ENCODE measurements at regions not wholly inside any gene's neighbourhood (a gene's known extent, or its start where the extent isn't known, plus 50 kb on each side); places are given as distances from the start of the nearest gene placed in this dataset.

- no peaks in the 10 kb centered on the region for H3K27me3 ChIP-seq (replicated peaks; ENCODE audit: control insufficient read depth, insufficient read depth, low read length)
- TF ChIP-seq CTCF (IDR thresholded peaks at IDR 0.05; ENCODE audit: insufficient read depth, low read length, poor library complexity, severe bottlenecking) = no peak
- no peaks in the 10 kb centered on the region for H3K36me3 ChIP-seq (ENCODE audit: control insufficient read depth, insufficient read depth, low read length)
- DNase-seq (ENCODE audit: extremely low read depth, insufficient read length) = no peak
- no peak overlapping the region for H3K4me3 ChIP-seq (replicated peaks; ENCODE audit: low read depth, low read length)
Observed at GRCh38 chr15:35161694-35162093, 76.6 kb upstream of the NANOGP8 start.

DNA sequence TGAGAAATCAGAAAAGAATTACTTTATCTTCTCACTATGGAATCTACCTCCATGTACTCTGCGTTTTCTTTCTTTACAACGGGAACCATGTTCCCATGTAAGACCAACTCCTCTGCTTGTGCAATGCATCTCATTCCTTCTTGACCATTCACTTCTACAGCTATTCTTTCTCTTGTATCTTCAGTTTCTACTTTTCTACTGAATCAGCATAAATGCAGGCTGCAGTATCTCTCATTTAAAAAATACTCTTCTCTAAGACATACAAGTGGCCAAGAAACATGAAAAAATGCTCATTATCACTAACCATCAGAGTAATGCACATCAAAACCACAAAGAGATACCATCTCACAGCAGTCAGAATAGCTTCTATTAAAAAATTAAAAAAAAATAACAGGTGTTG, 74.1 kb upstream of the NANOGP8 start:
- no peak for TF ChIP-seq CTCF (IDR thresholded peaks at IDR 0.05; ENCODE audit: insufficient read depth, low read length, poor library complexity, severe bottlenecking)
- DNase-seq (ENCODE audit: extremely low read depth, insufficient read length) = no peak
- Histone ChIP-seq H3K27me3 (replicated peaks; ENCODE audit: control insufficient read depth, insufficient read depth, low read length) (no peaks in the 10 kb centered on the region), H3K4me3 (replicated peaks; ENCODE audit: low read depth, low read length) (no peak overlapping the region), H3K36me3 (ENCODE audit: control insufficient read depth, insufficient read depth, low read length) (no peaks in the 10 kb centered on the region)

DNA sequence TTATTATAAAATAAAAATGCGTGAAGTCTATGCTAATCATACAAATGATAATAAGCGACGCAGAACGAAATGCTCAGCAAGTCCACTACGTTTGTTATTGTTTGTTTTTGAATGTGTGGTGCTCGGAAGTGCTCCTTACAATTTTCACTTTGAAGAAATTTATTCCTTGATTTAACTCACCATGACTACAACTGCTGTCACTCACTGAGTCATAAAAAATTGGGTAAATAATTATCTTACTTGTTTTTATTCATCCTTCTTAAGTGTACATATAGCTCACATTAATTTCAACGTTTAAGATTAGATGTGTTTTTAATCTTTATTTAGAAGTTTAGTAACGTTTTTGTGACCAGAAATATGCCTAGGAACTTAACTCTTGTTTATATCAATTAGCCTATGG, 66.7 kb upstream of the NANOGP8 start:
- H3K4me3 ChIP-seq (replicated peaks; ENCODE audit: low read depth, low read length) = no peak overlapping the region
- TF ChIP-seq CTCF (IDR thresholded peaks at IDR 0.05; ENCODE audit: insufficient read depth, low read length, poor library complexity, severe bottlenecking) = no peak

DNA sequence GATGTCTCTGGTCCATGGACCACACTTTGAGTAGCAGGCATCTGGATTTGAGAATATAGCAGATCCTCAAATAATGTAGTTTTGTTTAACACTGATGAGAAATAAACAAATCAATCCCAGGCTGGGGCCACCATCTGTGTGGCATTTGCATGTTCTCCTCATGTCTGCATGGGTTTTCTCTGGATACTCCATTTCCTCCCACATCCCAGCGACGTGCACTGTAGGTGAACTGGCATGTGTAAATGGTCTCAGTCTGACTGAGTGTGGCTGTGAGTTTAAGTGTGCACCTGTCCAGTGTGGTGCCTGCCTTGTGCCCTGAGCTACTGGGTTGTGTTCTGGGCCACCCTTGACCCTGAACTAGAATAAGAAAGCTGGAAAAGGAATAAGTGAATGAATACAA, 66.3 kb upstream of the NANOGP8 start:
- Histone ChIP-seq H3K4me3 (replicated peaks; ENCODE audit: low read depth, low read length) (no peak overlapping the region), H3K27me3 (replicated peaks; ENCODE audit: control insufficient read depth, insufficient read depth, low read length) (no peaks in the 10 kb centered on the region), H3K36me3 (ENCODE audit: control insufficient read depth, insufficient read depth, low read length) (no peaks in the 10 kb centered on the region)
- DNase-seq (ENCODE audit: extremely low read depth, insufficient read length) = no peak
- TF ChIP-seq CTCF (IDR thresholded peaks at IDR 0.05; ENCODE audit: insufficient read depth, low read length, poor library complexity, severe bottlenecking) = no peak

More for the DNA sequence above, 66.7 kb upstream of the NANOGP8 start:
- Histone ChIP-seq H3K27me3 (replicated peaks; ENCODE audit: control insufficient read depth, insufficient read depth, low read length) (no peaks in the 10 kb centered on the region), H3K36me3 (ENCODE audit: control insufficient read depth, insufficient read depth, low read length) (no peaks in the 10 kb centered on the region)
- no peak for DNase-seq (ENCODE audit: extremely low read depth, insufficient read length)

DNA sequence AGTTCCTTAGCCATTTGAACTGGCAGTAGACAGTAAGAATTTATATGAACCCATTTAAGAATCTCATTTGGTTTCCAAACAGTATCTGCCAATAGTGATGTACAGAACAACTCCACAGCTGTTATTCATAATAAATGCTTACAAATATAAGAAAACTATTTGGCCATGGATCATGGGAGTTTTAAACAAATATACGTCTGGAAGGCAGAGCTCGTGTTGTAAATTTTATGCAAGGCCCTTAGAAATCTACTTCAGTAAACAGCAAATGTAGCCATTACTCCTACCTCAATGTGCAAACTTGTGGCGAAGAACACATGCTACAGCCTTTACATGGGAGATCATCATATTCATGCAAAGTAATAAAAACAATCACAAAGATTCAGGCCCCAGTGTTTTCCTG, 65.3 kb upstream of the NANOGP8 start:
- no peak for TF ChIP-seq CTCF (IDR thresholded peaks at IDR 0.05; ENCODE audit: insufficient read depth, low read length, poor library complexity, severe bottlenecking)
- Histone ChIP-seq H3K4me3 (replicated peaks; ENCODE audit: low read depth, low read length) (no peak overlapping the region), H3K27me3 (replicated peaks; ENCODE audit: control insufficient read depth, insufficient read depth, low read length) (no peaks in the 10 kb centered on the region), H3K36me3 (ENCODE audit: control insufficient read depth, insufficient read depth, low read length) (no peaks in the 10 kb centered on the region)
- no peak for DNase-seq (ENCODE audit: extremely low read depth, insufficient read length)

DNA sequence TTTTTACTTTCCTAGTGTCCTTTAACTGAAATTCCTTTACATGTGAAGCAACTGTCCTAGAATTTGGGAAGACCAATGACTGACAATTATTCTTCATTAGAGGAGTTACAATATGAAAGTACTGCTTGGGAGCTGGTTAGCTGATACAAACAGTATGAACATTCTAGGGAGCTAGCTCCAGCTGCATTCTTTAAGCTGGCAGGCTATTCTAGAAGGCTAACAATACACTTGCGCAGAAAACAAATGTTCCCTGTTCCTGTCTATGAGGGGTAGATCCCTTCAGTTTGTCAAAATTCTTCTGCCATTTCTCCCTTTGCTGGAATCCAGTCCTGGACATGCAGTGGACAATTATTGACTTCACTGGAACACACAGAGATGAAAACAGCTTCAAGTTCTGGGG, 60.2 kb upstream of the NANOGP8 start:
- no peak for TF ChIP-seq CTCF (IDR thresholded peaks at IDR 0.05; ENCODE audit: insufficient read depth, low read length, poor library complexity, severe bottlenecking)
- Histone ChIP-seq H3K36me3 (ENCODE audit: control insufficient read depth, insufficient read depth, low read length) (no peaks in the 10 kb centered on the region), H3K4me3 (replicated peaks; ENCODE audit: low read depth, low read length) (no peak overlapping the region), H3K27me3 (replicated peaks; ENCODE audit: control insufficient read depth, insufficient read depth, low read length) (no peaks in the 10 kb centered on the region)
- DNase-seq (ENCODE audit: extremely low read depth, insufficient read length) = no peak
